Esophagus muscularis mucosa (tissue), 4 donors: ENCODE measurements at regions not wholly inside any gene's neighbourhood (a gene's known extent, or its start where the extent isn't known, plus 50 kb on each side); places are given as distances from the start of the nearest gene placed in this dataset.

ENCODE experiments used
- DNase-seq: peaks from one replicate; pipeline ENCODE4 v3.0.0-alpha.2; 2017; ENCODE audit errors: extremely low spot score
- H3K27ac ChIP-seq, 4 donors: fragments of 200-600 bp; sonication (generic); replicated peaks in 1 of 4; 1 replicate in 3 of 4; 2 replicates in 1 of 4; pipeline ENCODE4 v1.5.1; 2016 to 2019; ENCODE audit warnings: mild to moderate bottlenecking in 1 of 4
- H3K27me3 ChIP-seq, 4 donors: fragments of 200-600 bp; sonication (generic); one replicate each; pipeline versions ENCODE4 v1.5.1 to v1.6.0; 2016 to 2019
- H3K36me3 ChIP-seq, 4 donors: fragments of 200-600 bp; sonication (generic); one replicate each; pipeline ENCODE4 v1.5.1; 2016 to 2019
- H3K4me1 ChIP-seq, 4 donors: fragments of 200-600 bp; sonication (generic); one replicate each; pipeline ENCODE4 v1.5.1; 2016 to 2019
- H3K4me3 ChIP-seq, 4 donors: fragments of 200-600 bp; sonication (generic); 1 replicate in 2 of 4; 2 replicates in 2 of 4; pipeline ENCODE4 v1.5.1; 2016 to 2019; ENCODE audit warnings: mild to moderate bottlenecking in 4 of 4, moderate library complexity in 1 of 4
- H3K9me3 ChIP-seq, 4 donors: fragments of 200-600 bp; sonication (generic); 1 replicate in 3 of 4; 2 replicates in 1 of 4; pipeline ENCODE4 v1.5.1; 2016 to 2019
- CTCF ChIP-seq, 3 experiments: fragments of 200-600 bp in 2 of 3; fragments of 450-650 bp in 1 of 3; sonication (generic) in 2 of 3; IDR thresholded peaks; one replicate each; pipeline ENCODE4 v1.5.1; 2017 to 2019; ENCODE audit warnings: antibody characterized with exemption in 3 of 3, mild to moderate bottlenecking in 2 of 3, moderate library complexity in 1 of 3
- EP300 ChIP-seq: sonication (generic); formaldehyde crosslinking; IDR thresholded peaks from one replicate; pipeline ENCODE4 v1.6.1; 2017; ENCODE audit warnings: antibody characterized with exemption
- POLR2A ChIP-seq: fragments of 450-650 bp; IDR thresholded peaks from one replicate; pipeline ENCODE4 v1.6.1; 2017; ENCODE audit warnings: antibody characterized with exemption, moderate library complexity, mild to moderate bottlenecking, low read depth
- POLR2AphosphoS5 ChIP-seq, 2 donors: sonication (generic); formaldehyde crosslinking; IDR thresholded peaks; one replicate each; pipeline ENCODE4 v1.6.1; 2017; ENCODE audit warnings: antibody characterized with exemption in 2 of 2
- WGBS: methylation state at CpG from one replicate; pipeline ENCODE4 v1.1.5; 2018; 5-methylcytosine and 5-hydroxymethylcytosine counted together
- intact Hi-C: fragments of 100-400 bp; cut with DNase I; formaldehyde crosslinking; loops from one replicate; pipeline ENCODE4 v1.15.1; 2023

DNA sequence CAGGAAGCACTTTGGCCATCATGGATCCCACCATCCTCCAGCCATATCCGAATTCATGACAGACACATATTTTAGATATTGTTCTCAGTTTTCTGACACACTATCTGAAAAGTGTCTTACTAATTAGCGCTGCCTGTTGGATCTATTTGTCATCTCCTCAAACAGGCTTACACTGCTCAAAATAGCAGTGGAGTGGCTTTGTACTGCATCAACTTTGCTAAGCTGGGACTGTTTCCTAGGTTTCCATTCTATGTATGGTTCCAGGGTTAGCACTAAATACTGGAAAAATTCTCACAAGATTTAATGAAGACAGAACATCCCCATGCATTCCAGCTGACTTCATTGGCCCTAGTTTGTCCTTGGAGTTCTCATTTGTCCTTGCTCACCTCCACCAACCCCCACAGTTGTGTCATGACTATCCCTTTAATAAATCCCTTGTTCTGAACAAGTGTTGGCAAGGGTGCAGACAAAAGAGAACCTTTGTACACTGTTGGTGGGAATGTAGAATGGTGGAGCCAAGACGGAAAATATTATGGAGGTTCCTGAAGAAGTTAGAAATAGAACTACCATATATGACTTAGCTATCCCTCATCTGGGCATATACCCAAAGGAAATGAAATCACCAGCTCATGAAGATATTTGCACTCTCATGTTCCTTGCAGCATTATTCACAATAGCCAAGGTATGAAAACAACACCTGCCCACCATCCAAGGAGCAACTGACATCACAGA lies 136.5 kb upstream of the RAI14 start:
- 18% methylated on average over 3 of the region's 3 CpGs for WGBS
- Histone ChIP-seq H3K4me3 (no peak overlapping the region), H3K27ac (peak overlapping the region; percentile 70 to 80 (median 76)), H3K9me3 (no peaks in the 10 kb centered on the region), H3K36me3 (no peaks in the 10 kb centered on the region), H3K4me1 (peaks cover 5 to 34% (median 15%) of the 10 kb centered on the region in 4 donors), H3K27me3 (no peaks in the 10 kb centered on the region)
- intact Hi-C loops, result loop anchor here (2.0 to 5.0 kb wide), 3 partner anchors 33 to 318 kb away; partner anchors contain the start of genes RAI14 and TTC23L
- no peak for DNase-seq
- TF ChIP-seq EP300 (peak; percentile 39), CTCF (IDR thresholded peaks at IDR 0.05) (peak in 1 of 3 experiments; percentile 40), POLR2A (no peak), POLR2AphosphoS5 (IDR thresholded peaks at IDR 0.05) (peak; percentile 63 to 78)

DNA sequence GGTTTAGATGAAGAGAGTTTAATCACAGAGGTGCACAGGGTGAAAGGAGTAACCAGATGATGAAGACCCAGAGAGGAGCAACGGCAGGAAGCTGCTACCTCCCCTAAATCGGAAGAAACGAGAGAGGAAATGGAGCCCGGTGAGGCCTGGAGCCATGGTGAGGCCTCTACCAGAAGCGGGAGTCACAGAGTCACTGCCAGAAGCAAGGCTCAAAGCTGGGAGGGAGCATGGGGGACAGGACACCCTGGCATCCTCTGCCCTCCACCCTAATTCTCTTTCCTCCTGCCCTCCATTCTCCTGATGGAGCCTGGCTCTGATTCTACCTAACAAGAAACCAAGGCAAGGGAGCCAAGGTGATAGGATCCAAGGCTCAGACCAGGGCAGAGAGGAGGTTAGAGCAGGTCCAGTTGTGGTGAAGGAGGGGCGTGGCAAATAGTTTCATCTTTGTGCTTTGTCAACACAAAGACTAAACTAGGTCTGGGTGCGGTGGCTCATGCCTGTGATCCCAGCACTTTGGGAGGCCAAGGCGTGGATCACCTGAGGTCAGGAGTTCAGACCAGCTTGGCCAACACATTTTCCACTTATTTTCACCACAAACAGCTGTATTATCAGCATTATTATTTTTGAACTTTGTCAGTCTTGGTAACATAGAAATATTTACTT lies 134.4 kb upstream of the RAI14 start:
- no peak for TF ChIP-seq POLR2AphosphoS5 (IDR thresholded peaks at IDR 0.05)
- no peak for TF ChIP-seq EP300
- no peak for TF ChIP-seq POLR2A
- TF ChIP-seq CTCF (IDR thresholded peaks at IDR 0.05), result no peak
- H3K27ac ChIP-seq, result peak overlapping the region; percentile 70 to 80 (median 75)
- 81% methylated on average over 8 of the region's 8 CpGs for WGBS
- no peaks in the 10 kb centered on the region for H3K36me3 ChIP-seq
- intact Hi-C loops, result loop anchor here (2.0 to 5.0 kb wide), 3 partner anchors 136 to 371 kb away; partner anchors contain the start of genes RAI14 and TTC23L
- no peak overlapping the region for H3K4me3 ChIP-seq
- H3K9me3 ChIP-seq, result no peaks in the 10 kb centered on the region
- no peaks in the 10 kb centered on the region for H3K27me3 ChIP-seq
- peaks cover 5 to 34% (median 15%) of the 10 kb centered on the region in 4 donors for H3K4me1 ChIP-seq
- DNase-seq, result no peak

DNA sequence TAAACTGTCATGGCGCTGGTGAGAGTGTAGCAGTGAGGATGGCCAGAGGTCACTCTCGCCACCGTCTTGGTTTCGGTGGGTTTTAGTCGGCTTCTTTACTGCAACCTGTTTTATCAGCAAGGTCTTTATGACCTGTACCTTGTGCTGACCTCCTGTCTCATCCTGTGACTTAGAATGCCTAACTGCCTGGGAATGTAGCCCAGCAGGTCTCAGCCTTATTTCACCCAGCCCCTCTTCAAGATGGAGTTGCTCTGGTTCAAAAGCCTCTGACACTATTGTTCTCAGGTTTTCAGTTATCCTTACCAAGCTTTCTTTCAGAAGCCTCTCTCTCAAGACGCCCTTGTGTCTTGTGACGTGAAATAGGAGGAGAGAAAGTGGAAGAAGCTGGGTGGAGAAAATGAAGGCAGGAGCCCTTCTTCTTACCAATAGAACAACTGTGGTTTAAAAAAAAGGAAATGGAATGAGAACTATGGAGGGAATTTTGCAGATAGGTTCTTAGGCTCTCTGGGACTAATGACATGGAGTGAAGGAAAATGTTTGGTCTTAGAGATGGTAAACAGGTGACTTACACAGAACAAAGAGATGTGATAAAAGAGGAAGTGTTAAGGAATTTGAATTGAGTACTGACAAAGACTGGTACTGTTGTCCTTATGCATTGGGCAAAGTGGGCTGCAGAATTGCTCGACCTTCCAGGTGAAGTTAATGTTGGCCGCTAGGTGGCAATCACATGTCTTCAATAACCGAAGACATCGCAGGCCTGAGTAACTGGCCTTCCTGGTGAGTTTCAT lies 133.3 kb upstream of the RAI14 start:
- no peaks in the 10 kb centered on the region for H3K36me3 ChIP-seq
- TF ChIP-seq POLR2AphosphoS5 (IDR thresholded peaks at IDR 0.05), result peak; percentile 61 to 64
- TF ChIP-seq POLR2A, result no peak
- peak; percentile 73 to 74 (median 74) for TF ChIP-seq CTCF (IDR thresholded peaks at IDR 0.05)
- 40% methylated on average over 11 of the region's 11 CpGs for WGBS
- intact Hi-C loops, result loop anchor here (2.0 to 5.0 kb wide), 3 partner anchors 135 to 370 kb away; partner anchors contain the start of genes RAI14 and TTC23L
- H3K9me3 ChIP-seq, result no peaks in the 10 kb centered on the region
- H3K27ac ChIP-seq, result peak overlapping the region; percentile 70 to 80 (median 75)
- DNase-seq, result no peak
- no peaks in the 10 kb centered on the region for H3K27me3 ChIP-seq
- no peak overlapping the region for H3K4me3 ChIP-seq
- peaks cover 5 to 34% (median 15%) of the 10 kb centered on the region in 4 donors for H3K4me1 ChIP-seq

DNA sequence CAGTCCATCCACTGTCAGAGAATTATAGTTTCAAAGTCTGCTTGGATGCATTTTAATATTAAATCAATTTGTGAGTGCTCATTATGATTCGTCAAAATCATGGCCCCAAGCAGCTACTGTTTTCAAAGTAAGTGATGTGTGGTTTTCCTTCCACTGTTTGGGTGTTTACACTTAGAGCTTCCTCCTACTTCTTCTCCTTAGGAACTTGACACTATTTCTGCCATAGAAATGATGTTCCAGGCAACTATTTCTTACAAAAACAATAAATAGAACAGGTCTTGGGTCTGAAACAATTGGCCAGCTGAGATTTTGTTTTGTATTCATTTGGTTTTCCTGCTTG lies 132.8 kb upstream of the RAI14 start:
- peaks cover 5 to 34% (median 15%) of the 10 kb centered on the region in 4 donors for H3K4me1 ChIP-seq
- no peaks in the 10 kb centered on the region for H3K27me3 ChIP-seq
- no peak overlapping the region for H3K4me3 ChIP-seq
- WGBS, result 0% methylated on average over 1 of the region's 1 CpG
- no peaks in the 10 kb centered on the region for H3K36me3 ChIP-seq
- peak overlapping the region; percentile 70 to 80 (median 75) for H3K27ac ChIP-seq
- no peak for TF ChIP-seq POLR2AphosphoS5 (IDR thresholded peaks at IDR 0.05)
- TF ChIP-seq CTCF (IDR thresholded peaks at IDR 0.05), result no peak
- TF ChIP-seq POLR2A, result no peak
- TF ChIP-seq EP300, result no peak
- no peaks in the 10 kb centered on the region for H3K9me3 ChIP-seq
- DNase-seq, result no peak
- intact Hi-C loops, result loop anchor here (2.0 to 5.0 kb wide), 3 partner anchors 134 to 369 kb away; partner anchors contain the start of genes RAI14 and TTC23L
